Brain microvascular endothelial cell (primary cell): ENCODE measurements at regions not wholly inside any gene's neighbourhood (a gene's known extent, or its start where the extent isn't known, plus 50 kb on each side); places are given as distances from the start of the nearest gene placed in this dataset.

Experiments used
- DNase-seq: peaks from one replicate; pipeline ENCODE4 v3.0.0-alpha.2; 2020
- H3K27ac ChIP-seq: fragments of 250-450 bp; sonication (Bioruptor Pico); 2 replicates; pipeline ENCODE4 v1.5.1; 2020; ENCODE audit warnings: mild to moderate bottlenecking, moderate library complexity
- H3K27me3 ChIP-seq: fragments of 250-450 bp; sonication (Bioruptor Pico); replicated peaks from 2 replicates; pipeline ENCODE4 v1.5.1; 2020; ENCODE audit warnings: mild to moderate bottlenecking
- H3K36me3 ChIP-seq: fragments of 250-450 bp; sonication (Bioruptor Pico); replicated peaks from 2 replicates; pipeline ENCODE4 v1.5.1; 2020; ENCODE audit warnings: mild to moderate bottlenecking
- H3K4me3 ChIP-seq: 2 replicates; pipeline ENCODE4 v1.5.1; 2011; ENCODE audit warnings: low read depth, mild to moderate bottlenecking, control low read depth, low read length, moderate library complexity
- in situ Hi-C: cut with HindIII; loops from 2 replicates; pipeline ENCODE4 v1.10.0; 2017; ENCODE audit warnings: low sequenced_read_pairs, low pct_ligation_motif_present
- TF ChIP-seq, protein P1 (sequence below): IDR thresholded peaks from 2 replicates; pipeline ENCODE4 v1.5.1; 2011; ENCODE audit warnings: low read depth, mild to moderate bottlenecking, moderate library complexity, low read length, control low read depth, inconsistent platforms; ENCODE audit errors: missing control alignments

DNA sequence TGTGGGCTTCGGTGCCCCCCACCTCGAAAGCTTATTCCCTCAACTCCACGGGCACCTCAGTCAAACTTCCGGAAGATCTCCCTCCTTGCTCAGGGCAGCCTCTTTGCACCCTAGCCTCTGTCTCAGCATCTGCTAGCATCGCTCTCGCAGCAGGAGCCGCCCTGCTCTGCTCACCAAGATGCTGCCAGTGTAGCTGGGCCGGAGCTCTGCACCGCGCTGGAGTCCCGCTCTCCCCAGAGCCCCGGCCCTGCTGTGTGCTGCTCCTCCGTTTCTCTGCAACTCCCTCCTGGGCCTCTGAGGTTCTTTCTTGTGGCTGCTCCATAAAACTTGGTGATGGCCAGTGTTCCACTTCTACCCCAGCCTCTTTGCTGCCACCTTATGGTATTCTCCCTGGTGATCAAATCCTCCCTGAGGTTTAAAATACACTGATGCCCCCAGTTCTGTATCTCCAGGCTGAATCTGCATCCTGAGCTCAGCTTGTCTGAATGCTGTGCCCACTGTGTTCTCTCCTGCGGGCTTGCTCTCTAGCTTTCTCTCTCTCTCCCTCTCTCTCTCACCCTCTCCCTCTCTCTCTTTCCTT, 198.0 kb downstream of the UQCRFS1 start:
- TF ChIP-seq, protein P1, sequence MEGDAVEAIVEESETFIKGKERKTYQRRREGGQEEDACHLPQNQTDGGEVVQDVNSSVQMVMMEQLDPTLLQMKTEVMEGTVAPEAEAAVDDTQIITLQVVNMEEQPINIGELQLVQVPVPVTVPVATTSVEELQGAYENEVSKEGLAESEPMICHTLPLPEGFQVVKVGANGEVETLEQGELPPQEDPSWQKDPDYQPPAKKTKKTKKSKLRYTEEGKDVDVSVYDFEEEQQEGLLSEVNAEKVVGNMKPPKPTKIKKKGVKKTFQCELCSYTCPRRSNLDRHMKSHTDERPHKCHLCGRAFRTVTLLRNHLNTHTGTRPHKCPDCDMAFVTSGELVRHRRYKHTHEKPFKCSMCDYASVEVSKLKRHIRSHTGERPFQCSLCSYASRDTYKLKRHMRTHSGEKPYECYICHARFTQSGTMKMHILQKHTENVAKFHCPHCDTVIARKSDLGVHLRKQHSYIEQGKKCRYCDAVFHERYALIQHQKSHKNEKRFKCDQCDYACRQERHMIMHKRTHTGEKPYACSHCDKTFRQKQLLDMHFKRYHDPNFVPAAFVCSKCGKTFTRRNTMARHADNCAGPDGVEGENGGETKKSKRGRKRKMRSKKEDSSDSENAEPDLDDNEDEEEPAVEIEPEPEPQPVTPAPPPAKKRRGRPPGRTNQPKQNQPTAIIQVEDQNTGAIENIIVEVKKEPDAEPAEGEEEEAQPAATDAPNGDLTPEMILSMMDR: no peak
- H3K4me3 ChIP-seq: no peak overlapping the region
- in situ Hi-C loops: no loop called here
- H3K36me3 ChIP-seq: no peaks in the 10 kb centered on the region
- no peak overlapping the region for H3K27ac ChIP-seq
- DNase-seq: no peak
- no peaks in the 10 kb centered on the region for H3K27me3 ChIP-seq

DNA sequence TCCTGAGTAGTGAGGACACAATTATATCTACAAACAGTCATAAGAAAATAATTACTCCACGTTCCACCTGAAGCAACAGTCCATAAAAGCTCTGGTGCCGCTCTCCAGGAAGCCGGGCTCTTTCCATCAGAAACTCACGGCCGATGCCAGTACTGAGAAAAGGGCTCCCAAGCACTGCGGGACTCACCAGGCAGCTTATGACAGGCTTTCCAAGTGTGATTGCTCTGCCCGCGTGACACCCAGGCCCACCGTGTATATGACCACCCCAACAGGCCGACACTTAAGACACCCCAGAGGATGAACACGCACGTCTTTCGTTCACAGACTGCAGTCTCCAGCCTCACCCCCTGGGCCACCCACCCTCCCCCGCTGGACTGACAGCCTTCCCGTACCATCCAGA, 199.0 kb downstream of the UQCRFS1 start:
- Histone ChIP-seq H3K4me3 (no peak overlapping the region), H3K27me3 (no peaks in the 10 kb centered on the region), H3K27ac (no peak overlapping the region), H3K36me3 (no peaks in the 10 kb centered on the region)
- TF ChIP-seq, protein P1: no peak
- no peak for DNase-seq
- in situ Hi-C loops: no loop called here

DNA sequence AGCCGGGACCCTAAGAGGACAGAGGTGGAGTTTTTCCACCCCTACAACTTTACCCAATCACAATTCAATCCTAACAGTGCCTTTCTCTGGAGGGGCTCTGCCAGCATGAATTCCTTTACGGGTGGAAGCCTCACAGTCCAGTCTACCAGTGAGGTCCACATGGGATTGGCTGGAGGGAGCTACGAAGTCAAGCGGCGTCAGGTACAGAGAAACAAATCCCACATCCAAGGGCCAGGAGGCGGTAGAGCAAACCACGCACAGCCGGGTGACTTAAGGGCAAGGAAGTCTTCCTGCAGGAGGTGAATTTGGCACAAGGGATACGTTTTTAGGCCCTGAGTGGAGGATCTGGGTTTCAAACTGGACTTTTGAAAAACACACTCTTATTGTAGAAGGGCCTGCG, 199.6 kb downstream of the UQCRFS1 start:
- TF ChIP-seq, protein P1: no peak
- in situ Hi-C loops: no loop called here
- DNase-seq: no peak
- Histone ChIP-seq H3K4me3 (no peak overlapping the region), H3K27ac (no peak overlapping the region), H3K27me3 (no peaks in the 10 kb centered on the region), H3K36me3 (no peaks in the 10 kb centered on the region)

DNA sequence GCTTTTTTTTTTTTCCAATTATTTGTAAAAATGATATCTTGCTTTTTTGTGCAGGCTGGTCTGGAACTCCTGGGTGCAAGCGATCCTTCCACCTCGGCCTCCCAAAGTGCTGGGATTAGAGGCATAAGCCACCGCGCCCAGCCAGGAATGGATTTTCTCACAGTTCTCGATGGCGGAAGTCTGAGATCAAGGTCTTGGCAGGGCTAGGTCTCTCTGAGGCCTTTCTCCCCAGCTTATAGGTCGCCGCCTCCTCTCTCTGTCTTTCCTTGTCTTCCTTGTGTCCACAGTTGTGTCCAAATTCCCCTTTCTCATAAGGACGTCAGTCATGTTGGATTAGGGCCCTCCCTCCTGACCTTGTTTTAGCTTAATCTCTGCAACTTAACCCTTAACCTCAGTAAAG, 200.5 kb downstream of the UQCRFS1 start:
- no peaks in the 10 kb centered on the region for H3K36me3 ChIP-seq
- H3K27me3 ChIP-seq: no peaks in the 10 kb centered on the region
- DNase-seq: no peak
- in situ Hi-C loops: no loop called here
- H3K4me3 ChIP-seq: no peak overlapping the region
- H3K27ac ChIP-seq: no peak overlapping the region
- TF ChIP-seq, protein P1: no peak

DNA sequence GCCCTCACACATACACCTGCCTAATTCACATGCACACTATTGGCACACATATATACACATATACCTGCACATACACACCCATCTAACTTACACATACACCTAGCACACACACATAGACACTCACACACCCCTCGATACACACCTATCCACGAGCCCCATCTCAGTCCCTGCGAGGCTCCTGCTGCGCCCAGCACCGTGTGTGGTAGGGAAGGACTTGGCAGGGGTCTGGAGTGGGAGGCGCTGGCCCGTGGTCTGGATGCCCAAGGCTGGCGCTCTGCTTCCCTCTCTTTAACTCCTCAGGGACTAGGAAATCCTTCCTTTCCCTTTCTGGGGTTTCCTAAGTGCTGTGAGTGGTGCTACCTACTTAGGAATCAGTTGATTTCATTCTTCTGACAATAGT, 202.7 kb downstream of the UQCRFS1 start:
- Histone ChIP-seq H3K36me3 (no peaks in the 10 kb centered on the region), H3K4me3 (no peak overlapping the region), H3K27me3 (no peaks in the 10 kb centered on the region), H3K27ac (no peak overlapping the region)
- TF ChIP-seq, protein P1: no peak
- in situ Hi-C loops: no loop called here
- no peak for DNase-seq

DNA sequence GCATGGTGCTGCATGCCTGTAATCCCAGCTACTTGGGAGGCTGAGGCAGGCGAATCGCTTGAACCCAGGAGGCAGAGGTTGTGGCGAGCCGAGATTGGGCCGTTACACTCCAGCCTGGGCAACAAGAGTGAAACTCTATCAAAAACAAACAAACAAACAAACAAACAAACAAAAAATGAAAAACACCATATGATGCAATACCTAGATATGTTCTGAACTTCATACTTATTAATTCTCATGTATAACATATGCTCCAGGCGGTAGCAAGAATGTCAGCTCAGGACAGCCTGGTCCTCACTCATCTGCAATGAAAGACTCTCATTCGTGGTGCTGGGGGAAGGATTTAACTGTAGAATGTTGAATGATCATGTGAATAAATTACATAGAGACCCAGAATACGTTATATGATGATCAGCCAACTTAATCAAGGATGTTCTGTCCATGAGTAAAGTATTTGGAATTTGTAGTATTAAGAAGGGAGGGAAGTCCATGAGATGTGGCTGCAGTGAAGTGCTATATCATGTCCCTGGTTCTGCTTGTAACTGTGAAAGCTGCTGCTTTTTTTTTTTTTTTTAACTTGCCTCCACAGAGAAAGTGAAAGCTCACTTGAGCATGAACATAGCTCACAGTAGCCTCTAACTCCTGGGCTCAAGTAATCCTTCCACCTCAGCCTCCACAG, 206.8 kb downstream of the UQCRFS1 start:
- H3K4me3 ChIP-seq: no peak overlapping the region
- no peak overlapping the region for H3K27ac ChIP-seq
- H3K36me3 ChIP-seq: no peaks in the 10 kb centered on the region
- DNase-seq: no peak
- H3K27me3 ChIP-seq: no peaks in the 10 kb centered on the region
- TF ChIP-seq, protein P1: no peak
- in situ Hi-C loops: no loop called here
